H1 (cell line): ENCODE measurements at regions not wholly inside any gene's neighbourhood (a gene's known extent, or its start where the extent isn't known, plus 50 kb on each side); places are given as distances from the start of the nearest gene placed in this dataset.

ENCODE experiments used
- CTCF ChIA-PET: fragments of 300-600 bp; sonication (Branson Sonifier 250); formaldehyde crosslinking; loops from one replicate; lab custom pipeline; 2021; ENCODE audit not compliant: partially characterized antibody; lab: Charles Lee
- POLR2A ChIA-PET: fragments of 300-600 bp; sonication (Branson Sonifier 250); formaldehyde crosslinking; loops from one replicate; lab custom pipeline; 2021; ENCODE audit warnings: inconsistent platforms; ENCODE audit not compliant: partially characterized antibody; lab: Charles Lee
- DNase-seq, 2 experiments: peaks; one replicate each; pipeline versions ENCODE4 v3.0.0 to v3.0.0-alpha.2; 2010 to 2022; ENCODE audit warnings: low spot score in 2 of 2, low read depth in 1 of 2, mixed read lengths in 1 of 2
- FAIRE-seq: peaks from 2 replicates; lab custom pipeline; 2011; peaks lifted over from hg19 to GRCh38; lab: Jason Lieb, UNC
- H2AFZ ChIP-seq: 2 replicates; pipeline ENCODE4 v1.8.1; 2012; ENCODE audit warnings: low read length, inconsistent platforms
- H2AK5ac ChIP-seq: 2 replicates; pipeline ENCODE4 v1.6.1; 2013; ENCODE audit warnings: low read depth, low read length
- H2BK120ac ChIP-seq: replicated peaks from 2 replicates; pipeline ENCODE3; 2013; ENCODE audit warnings: low read depth, low read length, inconsistent platforms
- H2BK12ac ChIP-seq: 2 replicates; pipeline ENCODE4 v1.6.1; 2013; ENCODE audit warnings: low read depth, low read length
- H2BK15ac ChIP-seq: 2 replicates; pipeline ENCODE4 v1.6.1; 2013; ENCODE audit warnings: low read length
- H2BK20ac ChIP-seq: 2 replicates; pipeline ENCODE4 v1.6.1; 2013; ENCODE audit warnings: low read length
- H2BK5ac ChIP-seq: 2 replicates; pipeline ENCODE4 v1.6.1; 2013; ENCODE audit warnings: low read depth, low read length
- H3K14ac ChIP-seq: 2 replicates; pipeline ENCODE4 v1.6.1; 2013; ENCODE audit warnings: inconsistent platforms; ENCODE audit not compliant: insufficient read length
- H3K18ac ChIP-seq: 2 replicates; pipeline ENCODE4 v1.6.1; 2013; ENCODE audit warnings: low read length; ENCODE audit errors: extremely low read depth
- H3K23ac ChIP-seq: 2 replicates; pipeline ENCODE4 v1.6.1; 2013; ENCODE audit warnings: inconsistent platforms; ENCODE audit not compliant: insufficient read length
- H3K23me2 ChIP-seq: 2 replicates; pipeline ENCODE4 v1.6.1; 2013; ENCODE audit warnings: low read depth, low read length
- H3K27ac ChIP-seq: 2 replicates; pipeline ENCODE4 v1.6.1; 2011; ENCODE audit warnings: low read depth, low read length, inconsistent platforms
- H3K27me3 ChIP-seq, 4 experiments: replicated peaks in 1 of 4; 1 replicate in 1 of 4; 2 replicates in 3 of 4; pipeline versions ENCODE4 v1.6.1 to v1.8.1; 2011 to 2013; ENCODE audit warnings: low read length in 3 of 4, mild to moderate bottlenecking in 3 of 4, inconsistent platforms in 2 of 4, mixed read lengths in 2 of 4, moderate library complexity in 1 of 4; ENCODE audit not compliant: control insufficient read depth in 3 of 4, insufficient read depth in 3 of 4; ENCODE audit errors: extremely low read depth in 1 of 4
- H3K36me3 ChIP-seq, 4 experiments: 2 replicates each; pipeline versions ENCODE4 v1.6.1 to v1.8.1; 2011 to 2013; ENCODE audit warnings: mild to moderate bottlenecking in 4 of 4, low read length in 3 of 4, moderate library complexity in 2 of 4, control low read depth in 1 of 4, inconsistent platforms in 1 of 4; ENCODE audit not compliant: insufficient read depth in 4 of 4, control insufficient read depth in 2 of 4
- H3K4ac ChIP-seq: replicated peaks from 2 replicates; pipeline ENCODE3; 2013; ENCODE audit warnings: low read length, low read depth, mixed read lengths, inconsistent platforms; ENCODE audit not compliant: insufficient read length
- H3K4me1 ChIP-seq, 4 experiments: replicated peaks in 1 of 4; 1 replicate in 1 of 4; 2 replicates in 3 of 4; pipeline versions ENCODE4 v1.6.1 to v1.8.1; 2011 to 2013; ENCODE audit warnings: low read length in 3 of 4, inconsistent platforms in 2 of 4, mixed read lengths in 1 of 4; ENCODE audit not compliant: insufficient read depth in 4 of 4, control insufficient read depth in 3 of 4
- H3K4me2 ChIP-seq, 2 experiments: 2 replicates each; pipeline versions ENCODE4 v1.6.1 to v1.8.1; 2011 to 2013; ENCODE audit warnings: low read depth in 2 of 2, low read length in 2 of 2, control low read depth in 1 of 2, inconsistent platforms in 1 of 2, mild to moderate bottlenecking in 1 of 2; ENCODE audit not compliant: insufficient read depth in 1 of 2
- H3K4me3 ChIP-seq, 4 experiments: fragments of 200-600, 300-600 bp in 1 of 4; sonication (generic), shearing (Covaris generic), sonication (Bioruptor Twin) in 1 of 4; 2 replicates each; pipeline versions ENCODE4 v1.5.1 to v1.8.1; 2011 to 2016; ENCODE audit warnings: low read length in 4 of 4, low read depth in 3 of 4, control low read depth in 2 of 4, inconsistent platforms in 2 of 4, mild to moderate bottlenecking in 2 of 4, mixed read lengths in 1 of 4, moderate library complexity in 1 of 4; ENCODE audit not compliant: insufficient read depth in 2 of 4; ENCODE audit errors: extremely low read depth in 1 of 4
- H3K56ac ChIP-seq: replicated peaks from 2 replicates; pipeline ENCODE3; 2013; ENCODE audit warnings: low read depth, mild to moderate bottlenecking, mixed read lengths, low read length, inconsistent platforms; ENCODE audit not compliant: insufficient read length
- H3K79me1 ChIP-seq: 2 replicates; pipeline ENCODE4 v1.6.1; 2013; ENCODE audit warnings: low read depth, low read length, control low read depth
- H3K79me2 ChIP-seq, 2 experiments: 2 replicates each; pipeline versions ENCODE4 v1.6.1 to v1.8.1; 2012 to 2013; ENCODE audit warnings: low read length in 2 of 2, mild to moderate bottlenecking in 2 of 2, inconsistent platforms in 1 of 2; ENCODE audit not compliant: insufficient read depth in 2 of 2, control insufficient read depth in 1 of 2
- H3K9ac ChIP-seq, 4 experiments: replicated peaks in 1 of 4; 1 replicate in 1 of 4; 2 replicates in 3 of 4; pipeline versions ENCODE4 v1.6.1 to v1.8.1; 2011 to 2013; ENCODE audit warnings: low read depth in 3 of 4, low read length in 3 of 4, control low read depth in 2 of 4, mild to moderate bottlenecking in 2 of 4, moderate library complexity in 2 of 4, inconsistent platforms in 1 of 4; ENCODE audit errors: extremely low read depth in 1 of 4
- H3K9me3 ChIP-seq, 2 experiments: 2 replicates each; pipeline versions ENCODE4 v1.6.1 to v1.8.1; 2012 to 2013; ENCODE audit warnings: mild to moderate bottlenecking in 2 of 2, moderate library complexity in 2 of 2, control low read depth in 1 of 2, inconsistent platforms in 1 of 2, low read depth in 1 of 2, low read length in 1 of 2, mixed read lengths in 1 of 2; ENCODE audit not compliant: insufficient read depth in 2 of 2
- H4K20me1 ChIP-seq, 2 experiments: replicated peaks in 1 of 2; 2 replicates each; pipeline versions ENCODE3 to v1.8.1; 2011 to 2013; ENCODE audit warnings: inconsistent platforms in 2 of 2, low read length in 2 of 2, mild to moderate bottlenecking in 1 of 2; ENCODE audit not compliant: insufficient read depth in 2 of 2, control insufficient read depth in 1 of 2
- H4K5ac ChIP-seq: 2 replicates; pipeline ENCODE4 v1.6.1; 2013; ENCODE audit warnings: low read length, low read depth, mixed read lengths, inconsistent platforms; ENCODE audit not compliant: insufficient read length
- H4K8ac ChIP-seq: 2 replicates; pipeline ENCODE4 v1.8.0; 2013; ENCODE audit warnings: mild to moderate bottlenecking, moderate library complexity, low read length, inconsistent platforms; ENCODE audit not compliant: insufficient read depth; ENCODE audit errors: extremely low read depth
- H4K91ac ChIP-seq: replicated peaks from 2 replicates; pipeline ENCODE3; 2013; ENCODE audit warnings: low read length, mixed read lengths, inconsistent platforms; ENCODE audit not compliant: insufficient read length
- ATF2 ChIP-seq: IDR thresholded peaks from 2 replicates; pipeline ENCODE4 v1.6.1; 2012; ENCODE audit warnings: low read length, inconsistent platforms
- BRCA1 ChIP-seq: IDR thresholded peaks from 2 replicates; pipeline ENCODE4 v1.6.1; 2012; ENCODE audit warnings: low read depth, low read length, improper control_type of control experiment
- EGR1 ChIP-seq: IDR thresholded peaks from 2 replicates; pipeline ENCODE4 v1.6.1; 2011; ENCODE audit warnings: low read depth, low read length, borderline replicate concordance
- GABPA ChIP-seq: IDR thresholded peaks from 2 replicates; pipeline ENCODE4 v1.6.1; 2011; ENCODE audit warnings: mild to moderate bottlenecking, low read length, moderate library complexity, borderline replicate concordance; ENCODE audit not compliant: insufficient read depth
- JUND ChIP-seq: IDR thresholded peaks from 2 replicates; pipeline ENCODE4 v1.6.1; 2011; ENCODE audit warnings: mild to moderate bottlenecking, improper control_type of control experiment, low read length
- KDM1A ChIP-seq: fragments of 200-600, 300-600 bp; sonication (generic); IDR thresholded peaks from 2 replicates; pipeline ENCODE4 v1.7.1; 2016; ENCODE audit warnings: mild to moderate bottlenecking, low read length, borderline replicate concordance
- PHF8 ChIP-seq: fragments of 200-600 bp; sonication (generic); conservative IDR thresholded peaks from 2 replicates; pipeline ENCODE4 v1.7.1; 2012; ENCODE audit warnings: low read depth, mild to moderate bottlenecking, inconsistent platforms, low read length, moderate library complexity
- POLR2AphosphoS5 ChIP-seq: IDR thresholded peaks from 2 replicates; pipeline ENCODE4 v1.6.1; 2011; ENCODE audit warnings: low read depth, low read length
- SAP30 ChIP-seq: fragments of 300-600 bp; sonication (generic); IDR thresholded peaks from 2 replicates; pipeline ENCODE4 v1.7.1; 2012; ENCODE audit warnings: low read length, moderate library complexity, mild to moderate bottlenecking, inconsistent platforms; ENCODE audit not compliant: insufficient read depth, insufficient replicate concordance
- SIRT6 ChIP-seq: IDR thresholded peaks from one replicate; pipeline ENCODE4 v1.7.1; 2012; ENCODE audit warnings: low read length, inconsistent platforms
- TAF1 ChIP-seq: IDR thresholded peaks from 2 replicates; pipeline ENCODE4 v1.6.1; 2011; ENCODE audit warnings: mild to moderate bottlenecking, low read depth, low read length
- YY1 ChIP-seq: IDR thresholded peaks from 2 replicates; pipeline ENCODE4 v1.6.1; 2011; ENCODE audit warnings: low read depth, mild to moderate bottlenecking, low read length
- ZNF274 ChIP-seq: IDR thresholded peaks from 2 replicates; pipeline ENCODE4 v1.7.0; 2012; ENCODE audit warnings: low read length, borderline replicate concordance; ENCODE audit errors: extremely low read depth
- WGBS, 2 experiments: shearing (Covaris generic) in 1 of 2; methylation state at CpG; one replicate each; pipeline versions ENCODE4 v1.1.6 to v1.1.7; 2013 to 2015; ENCODE audit warnings: low lambda C conversion rate in 2 of 2, mixed read lengths in 2 of 2, inconsistent platforms in 1 of 2, low coverage in 1 of 2, missing lambda C conversion rate in 1 of 2; ENCODE audit not compliant: insufficient replicate concordance in 2 of 2, insufficient coverage in 1 of 2, insufficient read length in 1 of 2; ENCODE audit errors: extremely low coverage in 1 of 2, missing lambda C conversion rate in 1 of 2; 5-methylcytosine and 5-hydroxymethylcytosine counted together

- POLR2A ChIA-PET, result interaction anchor here (0.5 kb wide), 1 partner anchor 744 kb away, joined by 3 read pairs; no protein-coding TSS in a partner anchor
- WGBS, 2 experiments, result 88% methylated on average over 9 of the region's 9 CpGs; no CpG with 5 or more reads in 1 of the 2 experiments
- Histone ChIP-seq H4K20me1 (no peaks in the 10 kb centered on the region), H2BK12ac (no peak overlapping the region), H3K79me1 (no peaks in the 10 kb centered on the region), H2AK5ac (no peak overlapping the region), H3K79me2 (no peaks in the 10 kb centered on the region), H3K27ac (no peak overlapping the region), H3K9me3 (peaks cover 0 to 2% of the 10 kb centered on the region in 2 experiments; a peak in 1 of 4 replicates), H4K5ac (no peak overlapping the region), H3K56ac (no peak overlapping the region), H2BK5ac (no peak overlapping the region), H3K4me3 (no peak overlapping the region), H3K23ac (no peak overlapping the region), H2BK15ac (no peak overlapping the region), H3K36me3 (no peaks in the 10 kb centered on the region), H3K18ac (no peak overlapping the region), H2AFZ (no peak overlapping the region), H3K27me3 (no peaks in the 10 kb centered on the region), H3K23me2 (no peaks in the 10 kb centered on the region), H3K9ac (no peak overlapping the region), H3K4ac (no peak overlapping the region), H3K4me2 (no peak overlapping the region), H4K8ac (no peak overlapping the region), H4K91ac (no peak overlapping the region), H2BK20ac (no peak overlapping the region), H3K14ac (no peak overlapping the region), H2BK120ac (no peak overlapping the region), H3K4me1 (no peaks in the 10 kb centered on the region)
- no peak for FAIRE-seq
- CTCF ChIA-PET, result no interaction called here
- no peak for DNase-seq
- TF ChIP-seq TAF1, result no peak
- no peak for TF ChIP-seq KDM1A
- no peak for TF ChIP-seq PHF8
- TF ChIP-seq POLR2AphosphoS5, result no peak
- no peak for TF ChIP-seq BRCA1
- TF ChIP-seq ATF2, result no peak
- no peak for TF ChIP-seq JUND
- TF ChIP-seq GABPA, result no peak
- no peak for TF ChIP-seq ZNF274
- TF ChIP-seq YY1, result no peak
- TF ChIP-seq SIRT6, result no peak
- no peak for TF ChIP-seq EGR1
- no peak for TF ChIP-seq SAP30
Measured at GRCh38 chr16:86635176-86635876, 57.0 kb downstream of the FOXL1 start.
